NCI-H187 (cell line): ENCODE measurements at regions not wholly inside any gene's neighbourhood (a gene's known extent, or its start where the extent isn't known, plus 50 kb on each side); places are given as distances from the start of the nearest gene placed in this dataset.

Experiments used
- DNase-seq, 2 experiments: peaks; one replicate each; lab custom pipeline; 2025; lab: John Stamatoyannopoulos, UW

DNA sequence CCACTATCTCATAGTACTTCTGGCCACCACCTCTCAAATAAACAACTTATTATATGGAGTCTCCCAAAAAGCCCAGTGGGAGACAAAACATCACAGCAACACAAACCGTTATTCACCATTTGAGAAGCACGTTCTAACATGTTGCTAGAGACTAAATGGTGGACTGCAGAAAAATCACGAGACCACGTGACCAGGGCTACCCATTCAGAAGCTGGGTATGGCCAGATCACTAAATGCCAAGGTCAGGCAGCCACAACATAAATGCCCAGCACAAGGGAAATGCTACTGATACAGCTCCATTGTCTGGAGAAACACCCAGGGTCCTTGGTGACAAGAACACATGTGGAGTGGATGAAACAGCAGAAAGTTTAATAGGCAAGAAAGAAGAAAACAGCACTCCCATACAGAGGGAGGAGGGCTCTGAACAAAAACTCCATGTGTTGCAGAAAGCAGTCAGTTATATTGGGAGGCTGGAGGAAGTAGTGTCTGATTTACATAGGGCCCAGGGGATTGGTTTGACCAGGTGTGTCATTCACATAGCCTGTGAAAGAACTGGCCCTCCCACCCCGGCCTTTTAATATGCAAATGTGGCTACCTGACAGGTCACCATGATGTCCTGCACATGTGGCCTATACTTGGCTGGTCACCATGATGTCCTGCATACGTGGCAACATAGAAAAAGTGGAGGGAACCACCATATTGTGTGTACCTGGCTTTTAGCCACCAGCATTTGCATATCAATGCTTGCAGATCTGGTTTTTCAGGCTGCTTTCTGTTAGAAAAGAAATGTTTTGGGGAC is 97.2 kb downstream of the TRIM36 start:
- no peak for DNase-seq

DNA sequence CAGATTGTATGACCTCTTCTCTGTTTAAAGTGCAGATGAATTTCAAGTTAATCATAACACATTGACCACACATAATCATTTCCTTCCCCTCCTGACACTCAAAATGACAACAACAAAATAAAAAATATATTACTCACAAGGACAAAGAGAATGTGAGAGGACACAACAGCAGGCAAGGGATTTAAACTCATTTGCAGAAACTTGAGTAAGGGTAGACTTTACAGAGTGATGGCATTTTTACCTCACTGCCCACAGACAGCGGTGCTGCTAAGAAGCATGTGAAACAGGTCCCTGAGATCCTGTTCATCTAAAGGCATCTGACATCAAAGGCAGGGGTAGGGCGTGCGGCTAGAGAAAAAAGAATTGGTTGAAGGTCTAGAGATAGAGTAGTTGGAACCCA is 99.0 kb downstream of the TRIM36 start:
- DNase-seq, result no peak

DNA sequence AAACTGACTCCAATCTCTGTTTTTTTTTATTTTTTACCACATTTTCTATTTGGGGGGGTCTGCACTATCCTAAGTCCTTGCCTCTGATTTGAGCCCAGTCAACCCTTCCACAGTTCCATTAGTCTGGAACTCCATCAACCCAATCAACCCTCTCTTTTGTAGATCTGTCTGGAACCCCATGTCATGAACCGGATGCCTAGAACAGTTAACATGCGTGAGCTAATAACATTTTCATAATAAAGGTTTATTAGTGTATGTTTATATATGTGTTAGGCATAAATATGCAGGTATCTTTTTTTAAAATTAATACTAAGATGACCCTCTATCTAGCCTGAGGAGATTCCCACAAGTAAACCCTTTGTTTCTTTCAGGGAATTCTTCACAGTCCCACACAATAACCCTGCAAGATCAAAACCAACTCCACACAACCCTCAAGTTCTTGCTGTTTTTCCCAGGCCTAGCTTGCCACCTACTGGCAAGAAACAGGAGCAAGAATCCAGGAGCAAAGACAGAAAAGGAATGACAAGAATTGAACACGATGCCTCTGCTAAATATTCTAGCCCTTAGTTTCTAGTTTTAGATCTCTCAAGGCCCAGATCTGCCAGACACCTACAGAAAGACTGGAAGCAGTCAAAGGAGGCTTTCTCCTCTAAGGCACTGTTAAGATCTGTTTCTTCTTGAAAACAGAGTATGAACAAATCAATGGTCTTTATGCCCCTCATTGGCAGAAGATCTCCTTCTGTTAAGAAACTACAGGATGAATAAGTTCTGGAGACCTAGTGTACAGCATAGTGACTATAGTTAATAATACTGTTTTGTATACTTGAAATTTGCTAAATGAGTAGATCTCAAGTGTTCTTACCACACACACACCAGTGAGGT is 100.4 kb downstream of the TRIM36 start:
- DNase-seq, result peak in 1 of 2 experiments; percentile 3

- peak in 1 of 2 experiments; percentile 4 for DNase-seq
Observed at GRCh38 chr5:115068239-115069086, 101.2 kb downstream of the TRIM36 start.

DNA sequence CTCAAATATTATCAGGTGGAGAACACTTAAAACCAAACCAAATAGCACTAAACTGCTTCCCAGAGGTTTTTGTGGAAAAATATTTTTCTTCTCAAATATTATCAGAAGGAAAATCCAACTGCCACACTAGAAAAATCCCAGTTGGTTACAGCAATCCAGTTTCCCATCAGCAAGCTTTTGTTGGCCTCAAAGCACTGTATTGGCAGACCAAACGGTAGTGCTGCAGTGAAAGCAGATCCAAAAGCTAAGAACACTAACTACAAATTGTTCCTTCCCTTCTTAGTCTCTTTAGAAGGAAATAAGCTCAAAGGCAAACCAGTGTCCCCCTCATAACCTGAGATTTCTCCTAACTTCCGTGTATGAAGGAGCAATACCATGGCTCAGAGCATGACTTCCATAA is 105.3 kb downstream of the TRIM36 start:
- DNase-seq, result no peak

- DNase-seq, result no peak
Observed at GRCh38 chr5:115054387-115054951, 115.2 kb downstream of the TRIM36 start.

DNA sequence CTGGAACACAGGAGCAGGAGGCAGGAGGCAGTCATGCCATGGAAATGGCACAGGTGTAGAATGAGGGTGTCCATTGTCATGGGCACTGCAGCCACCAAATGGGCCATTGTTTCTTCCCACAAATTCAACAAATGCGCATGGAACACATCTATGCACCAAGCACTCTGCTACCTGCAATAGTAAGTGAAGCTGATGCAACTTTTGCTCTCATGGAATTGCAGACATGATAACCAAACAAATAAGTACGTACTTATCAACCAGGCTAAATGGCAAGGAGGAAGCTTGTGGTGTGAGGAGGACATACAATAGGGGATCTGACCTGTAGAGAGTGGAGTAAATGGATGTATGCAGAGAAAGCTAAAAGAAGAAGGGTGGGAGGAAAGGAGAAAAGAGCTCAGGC is 116.8 kb downstream of the TRIM36 start:
- no peak for DNase-seq

DNA sequence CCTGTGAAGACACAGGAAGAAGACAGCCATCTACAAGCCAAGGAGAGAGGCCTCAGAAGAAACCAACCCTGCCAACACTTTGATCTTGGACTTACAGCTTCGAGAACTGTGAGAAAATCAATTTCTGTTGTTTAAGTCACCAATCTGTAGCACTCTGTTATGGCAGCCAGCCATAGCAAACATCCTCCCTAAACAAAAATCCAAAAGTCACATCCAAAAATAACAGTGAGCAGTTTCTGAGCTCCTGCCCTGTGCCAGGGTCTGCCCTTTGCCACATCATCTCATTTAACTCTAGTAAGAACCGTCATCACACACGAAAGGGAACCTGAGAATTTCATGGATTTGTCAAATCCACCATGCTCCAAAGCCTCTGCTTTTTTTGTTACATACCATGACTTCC is 118.8 kb downstream of the TRIM36 start:
- no peak for DNase-seq

- no peak for DNase-seq
Observed at GRCh38 chr5:115033861-115034260, 135.8 kb downstream of the TRIM36 start.

- no peak for DNase-seq
Observed at GRCh38 chr5:115028557-115028956, 141.2 kb downstream of the TRIM36 start.

DNA sequence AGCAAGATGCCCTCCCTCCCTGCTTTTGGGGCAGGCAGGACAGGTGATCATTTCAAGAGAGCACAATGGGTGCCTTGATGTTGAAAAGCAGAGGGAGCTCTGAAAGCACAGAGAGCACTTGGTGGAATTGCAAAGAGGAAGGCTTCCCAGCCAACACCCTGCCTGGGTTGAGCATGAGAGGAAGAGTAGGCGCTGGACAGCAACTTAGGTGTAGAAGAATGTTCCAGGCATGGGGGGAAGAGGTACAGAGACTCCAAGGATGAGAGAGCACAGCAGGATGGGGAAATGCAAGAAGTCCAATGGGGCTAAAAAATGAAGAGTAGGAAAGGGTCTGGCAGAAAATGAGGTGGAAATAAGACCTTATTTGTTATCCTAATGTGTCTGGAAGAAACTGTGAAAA is 144.8 kb downstream of the TRIM36 start:
- DNase-seq, result no peak

GRCh38 chr5:115022303-115022702 is 147.4 kb downstream of the TRIM36 start:
- DNase-seq, result no peak

DNA sequence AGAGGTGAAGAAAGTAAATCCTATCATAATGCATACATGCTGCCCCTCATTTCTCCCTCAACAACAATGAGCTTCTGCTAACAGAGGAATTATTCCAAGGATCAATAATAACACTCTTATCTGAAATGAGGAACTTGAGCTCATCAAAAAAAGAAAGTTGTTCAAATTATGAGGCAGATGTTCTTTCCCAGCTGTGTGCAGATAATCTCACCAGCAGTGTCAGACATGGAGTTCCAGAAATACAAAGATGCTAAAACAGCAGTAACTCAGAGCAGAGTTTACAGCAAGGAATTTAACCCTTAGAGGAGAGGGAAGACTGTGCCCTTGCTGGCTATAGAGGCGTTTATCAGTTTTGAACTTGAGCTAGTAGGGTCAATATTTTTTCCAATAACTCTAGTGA is 153.1 kb downstream of the TRIM36 start:
- DNase-seq, result no peak

DNA sequence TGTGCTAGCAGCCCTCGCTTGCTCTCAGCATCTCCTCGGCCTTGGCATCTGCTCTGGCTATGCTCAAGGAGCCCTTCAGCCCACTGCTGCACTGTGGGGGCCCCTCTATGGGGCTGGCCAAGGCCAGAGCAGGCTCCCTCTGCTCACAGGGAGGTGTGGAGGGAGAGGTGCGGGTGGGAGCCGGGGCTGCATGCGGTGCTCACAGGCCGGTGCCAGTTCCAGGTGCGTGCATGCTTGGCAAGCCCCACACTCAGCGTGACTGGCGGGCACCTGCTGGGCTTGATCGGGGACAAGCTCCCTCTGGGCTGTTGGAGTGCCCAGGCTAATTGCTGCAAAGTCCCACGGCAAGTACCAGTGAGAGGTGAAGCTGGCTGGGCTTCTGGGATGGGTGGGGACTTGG is 170.5 kb downstream of the TRIM36 start:
- no peak for DNase-seq

DNA sequence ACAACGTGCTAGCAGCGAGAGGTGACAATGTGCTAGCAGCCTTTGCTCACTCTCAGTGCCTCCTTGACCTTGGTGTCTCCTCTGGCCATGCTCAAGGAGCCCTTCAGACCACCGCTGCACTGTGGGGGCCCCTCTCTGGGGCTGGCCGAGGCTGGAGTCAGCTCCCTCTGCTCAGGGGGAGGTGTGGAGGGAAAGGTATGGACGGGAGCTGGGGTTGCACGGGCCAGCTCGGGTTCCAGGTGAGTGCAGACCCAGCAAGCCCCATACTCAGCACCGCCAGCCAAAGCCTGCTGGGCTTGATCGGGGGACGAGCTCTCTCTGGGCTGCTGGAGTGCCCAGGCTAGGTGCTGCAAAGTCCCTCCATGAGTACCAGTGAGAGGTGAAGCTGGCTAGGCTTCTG is 180.2 kb downstream of the TRIM36 start:
- DNase-seq, result no peak

- DNase-seq, result no peak
Observed at GRCh38 chr5:114988096-114988495, 181.6 kb downstream of the TRIM36 start.

DNA sequence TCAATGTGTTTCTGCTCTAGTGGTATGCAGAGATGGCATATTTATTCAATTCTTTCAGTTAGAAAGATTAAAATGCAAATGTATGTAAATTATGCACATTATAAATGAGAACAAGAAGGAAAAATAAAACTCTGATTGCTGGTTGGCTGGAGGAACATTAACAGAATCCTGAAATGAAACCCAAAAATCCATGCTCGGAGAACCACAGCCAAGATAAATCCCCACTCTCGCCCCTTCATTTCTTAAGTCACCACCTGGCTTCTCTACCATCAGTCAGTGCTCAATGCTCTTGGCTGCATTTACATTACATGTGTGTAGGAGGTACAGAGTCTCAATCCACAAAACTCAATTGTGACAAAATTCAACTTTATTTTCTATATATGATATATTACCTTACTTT is 184.9 kb downstream of the TRIM36 start:
- no peak for DNase-seq

GRCh38 chr5:114981111-114981510 is 188.6 kb downstream of the TRIM36 start:
- DNase-seq, result no peak

DNA sequence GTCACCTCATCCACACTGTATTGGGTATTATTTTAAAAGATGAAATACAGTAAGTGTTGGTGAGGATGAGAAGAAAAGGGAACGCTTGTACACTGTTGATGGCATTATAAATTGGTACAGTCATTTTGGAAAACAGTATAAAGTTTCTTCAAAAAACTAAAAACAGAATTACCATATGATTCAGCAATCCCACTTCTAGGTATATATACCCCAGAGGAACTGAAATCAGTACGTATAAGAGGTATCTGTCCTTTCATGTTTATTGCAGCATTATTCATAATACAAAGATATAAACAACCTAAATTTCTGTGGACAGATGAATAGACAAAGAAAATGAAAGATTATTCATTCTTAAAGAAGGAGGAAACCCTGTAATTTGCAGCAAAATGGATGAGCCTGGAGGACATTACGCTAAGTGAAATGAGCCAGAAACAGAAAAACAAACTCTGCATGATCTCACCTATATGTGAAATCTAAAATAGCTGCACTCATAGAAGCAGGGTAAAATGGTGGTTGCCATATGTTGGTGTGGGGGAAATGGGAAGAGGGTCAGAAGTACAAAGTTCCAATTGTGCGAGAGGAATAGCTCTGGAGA is 191.6 kb downstream of the TRIM36 start:
- no peak for DNase-seq

- DNase-seq, result no peak
Observed at GRCh38 chr5:114969482-114969881, 200.2 kb downstream of the TRIM36 start.

DNA sequence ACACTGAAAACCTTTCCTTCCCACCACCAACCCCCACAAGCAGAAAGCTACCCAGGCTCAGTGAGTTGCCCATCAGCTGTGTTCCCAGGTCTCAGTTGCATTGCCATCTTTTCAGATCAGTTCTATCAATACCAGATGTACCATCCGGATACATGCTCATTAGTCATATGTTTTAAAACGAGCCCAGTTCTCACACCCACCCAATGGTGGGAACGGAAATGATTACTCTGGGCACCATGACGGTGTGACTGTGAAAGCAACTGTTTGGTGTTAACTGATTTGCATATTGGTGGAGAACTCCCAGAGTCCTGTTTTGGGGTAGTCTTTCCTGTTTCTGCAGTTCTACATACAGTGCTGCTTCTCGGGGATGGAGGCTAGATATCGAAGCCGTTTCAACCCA is 212.3 kb downstream of the TRIM36 start:
- no peak for DNase-seq

- no peak for DNase-seq
Observed at GRCh38 chr5:114953565-114953964, 216.1 kb downstream of the TRIM36 start.
